ENCODE measurements at regions not wholly inside any gene's neighbourhood (a gene's known extent, or its start where the extent isn't known, plus 50 kb on each side); places are given as distances from the start of the nearest gene placed in this dataset.

- no peak for DNase-seq (ENCODE audit: missing footprints)
- intact Hi-C loops (cut with DNase I) = no loop called here
- no peak for ATAC-seq
Observed at GRCh38 chr3:8095724-8096123, 405.9 kb upstream of the LMCD1 start.

GRCh38 chr3:8097690-8098089 is 403.9 kb upstream of the LMCD1 start:
- intact Hi-C loops (cut with DNase I) = no loop called here
- no peak for ATAC-seq
- DNase-seq (ENCODE audit: missing footprints) = no peak

DNA sequence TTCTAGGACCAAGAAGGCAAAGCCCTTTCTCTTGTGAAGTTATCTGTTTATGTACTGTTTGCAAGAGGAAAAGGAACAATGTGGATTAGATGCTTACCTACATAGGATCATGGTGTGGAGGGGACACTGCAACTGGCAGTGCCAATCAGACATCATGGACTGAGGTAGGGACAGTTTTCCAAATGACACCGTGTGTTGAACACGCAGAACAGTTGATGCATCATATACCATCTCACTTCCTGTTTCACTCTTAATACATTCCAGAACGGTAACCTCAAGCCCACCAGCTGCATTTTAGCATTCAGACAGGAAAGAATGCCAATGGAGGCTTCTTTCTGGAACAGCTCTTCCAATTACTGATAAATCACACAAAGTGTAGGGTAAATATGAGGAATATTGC is 397.7 kb upstream of the LMCD1 start:
- no peak for DNase-seq (ENCODE audit: missing footprints)
- no peak for ATAC-seq
- intact Hi-C loops (cut with DNase I) = loop anchor here (10.0 kb wide), 1 partner anchor 299 kb away; no protein-coding TSS in a partner anchor

- intact Hi-C loops (cut with DNase I) = loop anchor here (10.0 kb wide), 1 partner anchor 302 kb away; no protein-coding TSS in a partner anchor
- DNase-seq (ENCODE audit: missing footprints) = no peak
- ATAC-seq = no peak
Observed at GRCh38 chr3:8106921-8107320, 394.7 kb upstream of the LMCD1 start.

DNA sequence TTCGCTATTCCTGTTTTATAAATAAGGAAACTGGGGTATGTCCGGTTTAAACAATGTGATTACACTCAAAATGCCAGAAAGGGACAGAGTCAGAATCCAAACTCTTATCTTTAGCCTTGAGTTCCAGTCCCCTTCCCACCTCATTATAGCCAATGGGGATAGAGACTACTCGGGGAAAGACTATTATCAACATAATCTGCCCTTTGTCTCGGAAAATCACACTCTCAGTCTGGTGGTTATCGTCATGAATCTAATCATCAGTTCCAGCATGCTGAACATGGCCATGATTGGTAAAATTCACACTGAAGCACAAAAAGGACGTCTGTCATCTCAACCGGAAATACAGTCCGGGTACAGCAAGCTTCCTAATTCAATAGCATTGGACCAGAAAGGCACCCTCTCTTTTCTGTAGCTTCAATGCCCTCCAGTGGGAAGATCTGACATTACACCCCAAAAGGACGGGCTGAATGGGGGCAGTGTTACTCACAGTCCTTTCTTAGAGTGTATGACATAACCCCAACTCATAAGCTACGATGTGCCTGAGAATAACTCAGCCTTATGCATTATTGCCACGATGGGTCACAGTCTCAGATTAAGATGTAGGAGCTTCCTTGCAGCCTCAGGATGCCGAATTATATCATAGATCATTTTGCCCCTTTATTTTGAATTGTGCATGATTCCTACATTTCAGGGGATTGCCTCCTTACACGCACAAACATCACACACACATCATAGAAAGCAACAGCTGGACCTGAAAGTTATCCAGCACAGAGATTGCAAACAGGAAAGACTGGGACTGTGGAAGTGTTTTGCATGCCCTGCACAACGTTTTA is 390.4 kb upstream of the LMCD1 start:
- intact Hi-C loops (cut with DNase I) = no loop called here
- ATAC-seq (peak; percentile 86), DNase-seq (ENCODE audit: missing footprints) (no peak)

DNA sequence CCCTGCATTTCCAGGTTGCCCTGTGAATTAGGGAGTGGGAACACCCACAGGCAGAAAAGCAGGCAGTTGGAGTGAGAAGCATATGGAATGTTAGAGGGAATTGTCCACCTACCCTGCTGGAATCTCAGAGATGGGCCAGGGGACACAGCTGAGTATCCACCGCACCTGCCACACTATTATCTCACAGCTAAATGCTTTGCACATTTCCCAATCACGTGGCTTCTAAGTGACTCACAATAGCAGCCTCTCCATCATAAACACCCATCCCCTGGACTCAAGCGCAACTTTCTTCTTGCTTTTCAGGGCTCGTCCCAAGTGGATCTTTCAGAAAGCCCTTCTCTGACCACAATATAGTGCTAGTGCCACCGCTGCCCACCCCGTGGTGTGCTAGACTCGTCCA is 389.0 kb upstream of the LMCD1 start:
- no peak for ATAC-seq
- DNase-seq (ENCODE audit: missing footprints) = peak; percentile 33
- intact Hi-C loops (cut with DNase I) = no loop called here

- intact Hi-C loops (cut with DNase I) = no loop called here
- no peak for ATAC-seq
Observed at GRCh38 chr3:8113626-8114025, 388.0 kb upstream of the LMCD1 start.

DNA sequence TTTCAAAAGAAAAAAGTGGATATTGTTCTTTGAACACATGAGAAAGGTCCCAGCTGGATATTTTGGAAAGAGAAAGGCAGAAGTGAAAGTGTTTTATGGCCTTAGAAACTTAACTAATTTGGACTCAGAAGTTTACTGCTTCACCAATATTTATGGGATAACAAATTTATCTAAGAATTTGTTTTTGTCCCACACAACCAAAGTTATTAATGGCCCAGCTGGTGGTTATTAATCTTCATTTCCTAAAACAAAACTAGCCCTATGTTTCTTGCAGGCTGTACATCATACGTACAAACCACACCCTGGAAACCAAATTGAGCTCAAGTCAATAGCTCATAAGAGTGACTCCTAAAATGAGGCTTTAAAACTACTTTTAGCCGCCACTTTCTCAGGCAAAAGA is 372.9 kb upstream of the LMCD1 start:
- ATAC-seq (no peak), DNase-seq (ENCODE audit: missing footprints) (no peak)
- intact Hi-C loops (cut with DNase I) = no loop called here

More at GRCh38 chr3:8113626-8114025, 388.0 kb upstream of the LMCD1 start:
- DNase-seq (ENCODE audit: missing footprints) = peak; percentile 26

DNA sequence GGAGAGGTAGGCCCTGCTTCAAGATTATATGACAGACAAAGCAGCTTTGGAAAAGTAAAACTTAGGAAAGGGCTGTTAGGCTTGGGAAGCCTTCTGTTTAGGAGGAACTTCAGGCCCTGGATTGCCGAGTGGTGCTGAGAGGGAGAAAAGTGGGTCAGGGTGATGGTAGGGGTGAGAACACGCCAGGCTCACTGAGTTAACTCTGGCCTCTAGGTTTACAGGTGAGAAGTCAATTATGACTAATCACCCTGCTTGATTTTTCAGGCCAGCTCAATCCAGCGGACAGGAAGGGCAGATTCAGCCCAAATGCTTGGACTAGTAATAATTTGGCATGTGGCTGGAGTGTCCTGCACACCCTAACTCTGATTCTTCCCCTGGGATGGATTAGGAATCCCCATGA is 365.1 kb upstream of the LMCD1 start:
- intact Hi-C loops (cut with DNase I) = no loop called here
- no peak for DNase-seq (ENCODE audit: missing footprints)
- no peak for ATAC-seq

- intact Hi-C loops (cut with DNase I) = no loop called here
- ATAC-seq = no peak
- no peak for DNase-seq (ENCODE audit: missing footprints)
Observed at GRCh38 chr3:8143186-8143585, 358.4 kb upstream of the LMCD1 start.

DNA sequence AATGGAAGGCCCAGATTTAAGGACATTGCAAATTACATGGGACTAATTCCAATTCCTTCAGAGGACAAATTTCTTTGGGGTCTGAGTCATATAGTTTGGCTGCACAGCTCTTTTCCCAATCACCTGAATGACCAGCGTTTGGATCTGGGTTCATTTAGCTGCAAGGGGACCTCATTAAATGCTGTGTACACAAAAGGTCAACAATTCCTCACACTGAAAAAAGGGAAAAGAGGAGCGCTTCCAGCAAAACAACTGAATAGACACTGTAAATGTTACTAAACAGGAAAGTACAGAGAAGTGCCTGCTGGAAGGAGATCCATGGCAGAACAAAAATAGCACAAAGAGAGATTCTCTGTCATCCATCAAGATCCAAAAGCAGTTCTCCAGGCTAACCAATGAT is 356.0 kb upstream of the LMCD1 start:
- intact Hi-C loops (cut with DNase I) = no loop called here
- no peak for ATAC-seq

DNA sequence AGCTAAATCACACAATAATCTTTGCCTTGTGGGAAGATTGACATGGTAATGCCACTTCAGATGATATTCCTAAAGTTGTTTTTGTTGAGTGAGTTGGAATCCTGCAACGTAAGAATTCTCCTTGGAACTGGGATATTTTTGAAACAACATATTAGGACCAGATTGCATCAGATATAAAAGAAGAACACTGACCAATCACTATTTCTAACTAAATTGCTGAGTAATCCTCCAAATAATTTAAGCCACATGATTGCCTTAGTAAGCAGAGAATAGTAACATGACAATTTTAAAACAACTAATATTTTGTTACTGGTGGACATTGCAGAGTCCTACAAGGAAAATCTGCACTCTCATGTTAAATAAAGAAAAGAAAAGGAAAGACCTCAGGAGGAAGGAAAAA is 353.9 kb upstream of the LMCD1 start:
- DNase-seq (ENCODE audit: missing footprints) = no peak
- no peak for ATAC-seq
- intact Hi-C loops (cut with DNase I) = no loop called here

More for the DNA sequence above, 356.0 kb upstream of the LMCD1 start:
- no peak for DNase-seq (ENCODE audit: missing footprints)

DNA sequence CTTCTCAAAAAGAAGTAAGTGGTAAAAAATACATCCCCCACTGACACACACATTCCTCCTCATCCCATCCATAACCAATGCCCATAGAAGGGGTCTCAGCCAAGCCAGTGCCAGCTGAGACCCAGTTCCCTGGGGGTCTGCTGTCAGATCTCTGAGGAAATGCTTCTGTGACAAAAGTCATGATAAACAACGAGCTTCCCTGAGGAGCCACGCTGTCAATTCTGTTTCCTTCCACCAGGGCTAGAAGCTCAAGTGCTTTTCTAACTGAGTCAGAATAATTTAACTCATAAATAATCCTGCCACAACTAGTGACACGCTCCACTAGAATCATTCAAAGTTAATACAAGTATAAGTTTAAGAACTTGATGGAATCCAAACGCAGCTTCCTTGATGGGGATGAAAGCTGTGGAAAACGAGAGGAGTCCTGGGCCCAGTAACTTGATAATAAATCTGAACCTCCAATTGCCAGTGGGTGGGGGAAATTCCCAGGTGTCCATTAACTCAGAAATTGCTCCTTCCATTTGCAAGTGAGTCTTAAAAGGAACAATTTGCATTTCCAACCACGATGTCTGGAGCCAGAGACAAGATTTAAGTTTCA is 348.7 kb upstream of the LMCD1 start:
- no peak for ATAC-seq
- no peak for DNase-seq (ENCODE audit: missing footprints)
- intact Hi-C loops (cut with DNase I) = no loop called here

DNA sequence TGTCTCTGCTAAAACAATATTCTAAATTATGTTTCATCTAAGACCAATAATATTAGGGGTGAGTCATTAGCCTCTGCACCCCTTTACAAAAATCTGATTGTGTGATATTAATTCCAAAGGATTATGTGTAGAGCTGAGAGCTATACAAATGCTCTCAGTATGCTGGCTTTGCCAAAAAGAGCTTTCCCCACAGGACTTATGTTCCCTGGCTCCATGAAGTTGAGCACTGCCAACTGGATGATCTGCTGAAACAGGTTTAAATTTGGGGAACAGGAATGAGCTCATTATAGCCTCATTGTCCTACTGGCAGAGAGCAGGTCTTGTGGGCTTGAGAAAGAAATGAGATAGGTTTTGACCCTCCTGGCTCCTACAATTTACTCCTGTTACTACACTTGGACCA is 347.8 kb upstream of the LMCD1 start:
- ATAC-seq = no peak
- DNase-seq (ENCODE audit: missing footprints) = no peak
- intact Hi-C loops (cut with DNase I) = no loop called here

- ATAC-seq = no peak
- intact Hi-C loops (cut with DNase I) = no loop called here
- DNase-seq (ENCODE audit: missing footprints) = no peak
Observed at GRCh38 chr3:8154617-8155016, 347.0 kb upstream of the LMCD1 start.

GRCh38 chr3:8156138-8156537 is 345.5 kb upstream of the LMCD1 start:
- intact Hi-C loops (cut with DNase I) = no loop called here
- DNase-seq (ENCODE audit: missing footprints) = no peak
- ATAC-seq = no peak

DNA sequence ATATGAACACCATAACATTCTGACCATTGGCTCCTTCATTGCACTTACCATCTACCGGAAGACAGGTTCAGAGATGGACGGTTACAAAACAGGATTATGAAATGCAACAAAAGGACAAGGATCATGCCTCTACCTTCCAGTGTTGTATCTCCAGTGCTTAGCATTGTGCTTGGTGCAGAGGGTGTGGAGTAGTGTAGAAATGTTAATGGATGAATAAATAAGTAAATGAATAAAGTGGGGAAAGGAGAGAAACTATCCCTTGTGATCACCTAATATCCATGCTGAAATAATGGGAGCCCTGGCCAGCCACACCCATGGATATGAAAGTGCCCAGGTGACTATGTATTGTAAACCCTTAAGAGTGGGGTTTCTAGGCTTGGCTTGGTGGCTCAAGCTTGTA is 344.8 kb upstream of the LMCD1 start:
- no peak for ATAC-seq
- no peak for DNase-seq (ENCODE audit: missing footprints)
- intact Hi-C loops (cut with DNase I) = no loop called here

DNA sequence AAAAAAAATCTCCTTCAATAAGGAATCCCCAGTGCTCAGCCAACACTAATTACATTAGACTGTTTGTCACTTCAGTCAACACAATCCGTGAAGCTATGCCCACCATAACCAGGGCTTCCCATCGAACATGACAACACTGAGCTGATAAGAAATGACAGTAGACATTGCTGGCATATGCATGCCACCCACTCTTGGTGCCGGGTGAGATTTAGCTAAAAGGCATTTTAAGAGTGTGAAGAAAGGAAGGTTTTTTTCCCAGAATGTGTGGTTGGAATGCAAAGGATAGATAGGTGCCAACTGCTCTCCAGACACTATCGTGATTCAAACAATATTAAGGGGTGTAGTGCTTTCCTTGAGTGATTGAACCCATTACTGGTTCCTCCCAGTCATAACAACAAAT is 344.0 kb upstream of the LMCD1 start:
- ATAC-seq = no peak
- intact Hi-C loops (cut with DNase I) = no loop called here
- DNase-seq (ENCODE audit: missing footprints) = no peak

DNA sequence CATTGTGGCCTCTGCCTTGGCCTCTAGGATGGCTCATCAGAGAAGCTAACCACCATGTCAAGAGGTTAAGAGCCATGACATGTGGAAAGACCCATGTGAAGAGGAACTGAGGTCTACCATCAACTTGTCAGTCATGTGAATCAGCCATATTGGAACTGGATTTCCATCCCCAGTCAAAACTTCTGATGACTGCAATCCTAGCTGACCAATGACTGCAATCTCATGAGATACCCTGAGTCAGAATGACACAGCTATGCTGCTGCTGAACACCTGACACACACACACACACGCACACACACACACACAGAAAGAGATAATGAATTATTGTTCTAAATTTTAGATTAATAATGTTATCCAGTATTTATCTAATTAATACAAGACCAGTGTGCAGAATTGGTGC is 337.5 kb upstream of the LMCD1 start:
- ATAC-seq (no peak), DNase-seq (ENCODE audit: missing footprints) (no peak)
- intact Hi-C loops (cut with DNase I) = no loop called here

DNA sequence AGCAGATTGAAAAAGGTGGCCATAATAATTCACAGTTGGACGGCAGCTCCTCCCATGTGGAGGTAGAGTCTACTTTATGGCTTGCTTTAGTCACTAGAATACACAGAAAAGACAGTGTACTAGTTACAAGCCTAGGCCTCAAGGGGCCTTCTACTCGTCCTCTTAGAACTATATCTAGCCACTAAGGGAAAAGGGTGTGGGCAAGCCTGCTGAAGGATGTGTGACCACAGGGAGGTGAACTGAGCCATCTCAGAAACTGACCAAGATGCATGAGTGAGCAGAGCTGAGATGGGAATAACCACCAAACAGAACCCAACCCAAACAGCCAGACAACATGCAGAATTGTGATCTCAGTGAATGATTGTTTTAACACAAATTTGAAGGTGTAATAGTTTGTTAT is 335.6 kb upstream of the LMCD1 start:
- ATAC-seq (no peak), DNase-seq (ENCODE audit: missing footprints) (no peak)
- intact Hi-C loops (cut with DNase I) = no loop called here
